ENCODE measurements at regions not wholly inside any gene's neighbourhood (a gene's known extent, or its start where the extent isn't known, plus 50 kb on each side); places are given as distances from the start of the nearest gene placed in this dataset.
A peak's percentile ranks its signal among the peaks of the same experiment; 100 is the strongest.

- no peak for FAIRE-seq
Observed at GRCh38 chr9:79357194-79357593, 214.6 kb upstream of the TLE4 start.

GRCh38 chr9:79357616-79358015 is 214.1 kb upstream of the TLE4 start:
- no peak for FAIRE-seq

- no peak for FAIRE-seq
Observed at GRCh38 chr9:79360387-79361347, 211.1 kb upstream of the TLE4 start.

- no peak for FAIRE-seq
Observed at GRCh38 chr9:79362100-79363081, 209.4 kb upstream of the TLE4 start.

GRCh38 chr9:79369676-79370075 is 202.1 kb upstream of the TLE4 start:
- no peak for FAIRE-seq

GRCh38 chr9:79371301-79371700 is 200.5 kb upstream of the TLE4 start:
- no peak for FAIRE-seq

- no peak for FAIRE-seq
Observed at GRCh38 chr9:79371948-79372555, 199.7 kb upstream of the TLE4 start.

- FAIRE-seq, result no peak
Observed at GRCh38 chr9:79377339-79377855, 194.4 kb upstream of the TLE4 start.

GRCh38 chr9:79378107-79378506 is 193.7 kb upstream of the TLE4 start:
- FAIRE-seq, result no peak

GRCh38 chr9:79382044-79382443 is 189.7 kb upstream of the TLE4 start:
- FAIRE-seq, result no peak

- FAIRE-seq, result no peak
Observed at GRCh38 chr9:79382458-79382857, 189.3 kb upstream of the TLE4 start.

- no peak for FAIRE-seq
Observed at GRCh38 chr9:79383096-79383495, 188.7 kb upstream of the TLE4 start.

- no peak for FAIRE-seq
Observed at GRCh38 chr9:79384091-79384490, 187.7 kb upstream of the TLE4 start.

GRCh38 chr9:79384501-79384900 is 187.3 kb upstream of the TLE4 start:
- peak; percentile 39 for FAIRE-seq

GRCh38 chr9:79387101-79387835 is 184.5 kb upstream of the TLE4 start:
- FAIRE-seq, result no peak

- FAIRE-seq, result no peak
Observed at GRCh38 chr9:79390077-79390698, 181.6 kb upstream of the TLE4 start.

- FAIRE-seq, result no peak
Observed at GRCh38 chr9:79390781-79391770, 180.7 kb upstream of the TLE4 start.

- no peak for FAIRE-seq
Observed at GRCh38 chr9:79395228-79395627, 176.5 kb upstream of the TLE4 start.

GRCh38 chr9:79395755-79396154 is 176.0 kb upstream of the TLE4 start:
- FAIRE-seq, result no peak

- no peak for FAIRE-seq
Observed at GRCh38 chr9:79396168-79396567, 175.6 kb upstream of the TLE4 start.

Measured in endometrium (tissue), 2 donors.